H1 (cell line): ENCODE measurements at regions not wholly inside any gene's neighbourhood (a gene's known extent, or its start where the extent isn't known, plus 50 kb on each side); places are given as distances from the start of the nearest gene placed in this dataset.

ENCODE experiments used
- CTCF ChIA-PET: fragments of 300-600 bp; sonication (Branson Sonifier 250); formaldehyde crosslinking; loops from one replicate; lab custom pipeline; 2021; ENCODE audit not compliant: partially characterized antibody; lab: Charles Lee
- POLR2A ChIA-PET: fragments of 300-600 bp; sonication (Branson Sonifier 250); formaldehyde crosslinking; loops from one replicate; lab custom pipeline; 2021; ENCODE audit warnings: inconsistent platforms; ENCODE audit not compliant: partially characterized antibody; lab: Charles Lee
- DNase-seq, 2 experiments: peaks; one replicate each; pipeline versions ENCODE4 v3.0.0 to v3.0.0-alpha.2; 2010 to 2022; ENCODE audit warnings: low spot score in 2 of 2, low read depth in 1 of 2, mixed read lengths in 1 of 2
- FAIRE-seq: peaks from 2 replicates; lab custom pipeline; 2011; peaks lifted over from hg19 to GRCh38; lab: Jason Lieb, UNC
- H2AFZ ChIP-seq: 2 replicates; pipeline ENCODE4 v1.8.1; 2012; ENCODE audit warnings: low read length, inconsistent platforms
- H2AK5ac ChIP-seq: 2 replicates; pipeline ENCODE4 v1.6.1; 2013; ENCODE audit warnings: low read depth, low read length
- H2BK120ac ChIP-seq: replicated peaks from 2 replicates; pipeline ENCODE3; 2013; ENCODE audit warnings: low read depth, low read length, inconsistent platforms
- H2BK12ac ChIP-seq: 2 replicates; pipeline ENCODE4 v1.6.1; 2013; ENCODE audit warnings: low read depth, low read length
- H2BK15ac ChIP-seq: 2 replicates; pipeline ENCODE4 v1.6.1; 2013; ENCODE audit warnings: low read length
- H2BK20ac ChIP-seq: 2 replicates; pipeline ENCODE4 v1.6.1; 2013; ENCODE audit warnings: low read length
- H2BK5ac ChIP-seq: 2 replicates; pipeline ENCODE4 v1.6.1; 2013; ENCODE audit warnings: low read depth, low read length
- H3K14ac ChIP-seq: 2 replicates; pipeline ENCODE4 v1.6.1; 2013; ENCODE audit warnings: inconsistent platforms; ENCODE audit not compliant: insufficient read length
- H3K18ac ChIP-seq: 2 replicates; pipeline ENCODE4 v1.6.1; 2013; ENCODE audit warnings: low read length; ENCODE audit errors: extremely low read depth
- H3K23ac ChIP-seq: 2 replicates; pipeline ENCODE4 v1.6.1; 2013; ENCODE audit warnings: inconsistent platforms; ENCODE audit not compliant: insufficient read length
- H3K23me2 ChIP-seq: 2 replicates; pipeline ENCODE4 v1.6.1; 2013; ENCODE audit warnings: low read depth, low read length
- H3K27ac ChIP-seq: 2 replicates; pipeline ENCODE4 v1.6.1; 2011; ENCODE audit warnings: low read depth, low read length, inconsistent platforms
- H3K27me3 ChIP-seq, 4 experiments: replicated peaks in 1 of 4; 1 replicate in 1 of 4; 2 replicates in 3 of 4; pipeline versions ENCODE4 v1.6.1 to v1.8.1; 2011 to 2013; ENCODE audit warnings: low read length in 3 of 4, mild to moderate bottlenecking in 3 of 4, inconsistent platforms in 2 of 4, mixed read lengths in 2 of 4, moderate library complexity in 1 of 4; ENCODE audit not compliant: control insufficient read depth in 3 of 4, insufficient read depth in 3 of 4; ENCODE audit errors: extremely low read depth in 1 of 4
- H3K36me3 ChIP-seq, 4 experiments: 2 replicates each; pipeline versions ENCODE4 v1.6.1 to v1.8.1; 2011 to 2013; ENCODE audit warnings: mild to moderate bottlenecking in 4 of 4, low read length in 3 of 4, moderate library complexity in 2 of 4, control low read depth in 1 of 4, inconsistent platforms in 1 of 4; ENCODE audit not compliant: insufficient read depth in 4 of 4, control insufficient read depth in 2 of 4
- H3K4ac ChIP-seq: replicated peaks from 2 replicates; pipeline ENCODE3; 2013; ENCODE audit warnings: low read length, low read depth, mixed read lengths, inconsistent platforms; ENCODE audit not compliant: insufficient read length
- H3K4me1 ChIP-seq, 4 experiments: replicated peaks in 1 of 4; 1 replicate in 1 of 4; 2 replicates in 3 of 4; pipeline versions ENCODE4 v1.6.1 to v1.8.1; 2011 to 2013; ENCODE audit warnings: low read length in 3 of 4, inconsistent platforms in 2 of 4, mixed read lengths in 1 of 4; ENCODE audit not compliant: insufficient read depth in 4 of 4, control insufficient read depth in 3 of 4
- H3K4me2 ChIP-seq, 2 experiments: 2 replicates each; pipeline versions ENCODE4 v1.6.1 to v1.8.1; 2011 to 2013; ENCODE audit warnings: low read depth in 2 of 2, low read length in 2 of 2, control low read depth in 1 of 2, inconsistent platforms in 1 of 2, mild to moderate bottlenecking in 1 of 2; ENCODE audit not compliant: insufficient read depth in 1 of 2
- H3K4me3 ChIP-seq, 4 experiments: fragments of 200-600, 300-600 bp in 1 of 4; sonication (generic), shearing (Covaris generic), sonication (Bioruptor Twin) in 1 of 4; 2 replicates each; pipeline versions ENCODE4 v1.5.1 to v1.8.1; 2011 to 2016; ENCODE audit warnings: low read length in 4 of 4, low read depth in 3 of 4, control low read depth in 2 of 4, inconsistent platforms in 2 of 4, mild to moderate bottlenecking in 2 of 4, mixed read lengths in 1 of 4, moderate library complexity in 1 of 4; ENCODE audit not compliant: insufficient read depth in 2 of 4; ENCODE audit errors: extremely low read depth in 1 of 4
- H3K56ac ChIP-seq: replicated peaks from 2 replicates; pipeline ENCODE3; 2013; ENCODE audit warnings: low read depth, mild to moderate bottlenecking, mixed read lengths, low read length, inconsistent platforms; ENCODE audit not compliant: insufficient read length
- H3K79me1 ChIP-seq: 2 replicates; pipeline ENCODE4 v1.6.1; 2013; ENCODE audit warnings: low read depth, low read length, control low read depth
- H3K79me2 ChIP-seq, 2 experiments: 2 replicates each; pipeline versions ENCODE4 v1.6.1 to v1.8.1; 2012 to 2013; ENCODE audit warnings: low read length in 2 of 2, mild to moderate bottlenecking in 2 of 2, inconsistent platforms in 1 of 2; ENCODE audit not compliant: insufficient read depth in 2 of 2, control insufficient read depth in 1 of 2
- H3K9ac ChIP-seq, 4 experiments: replicated peaks in 1 of 4; 1 replicate in 1 of 4; 2 replicates in 3 of 4; pipeline versions ENCODE4 v1.6.1 to v1.8.1; 2011 to 2013; ENCODE audit warnings: low read depth in 3 of 4, low read length in 3 of 4, control low read depth in 2 of 4, mild to moderate bottlenecking in 2 of 4, moderate library complexity in 2 of 4, inconsistent platforms in 1 of 4; ENCODE audit errors: extremely low read depth in 1 of 4
- H3K9me3 ChIP-seq, 2 experiments: 2 replicates each; pipeline versions ENCODE4 v1.6.1 to v1.8.1; 2012 to 2013; ENCODE audit warnings: mild to moderate bottlenecking in 2 of 2, moderate library complexity in 2 of 2, control low read depth in 1 of 2, inconsistent platforms in 1 of 2, low read depth in 1 of 2, low read length in 1 of 2, mixed read lengths in 1 of 2; ENCODE audit not compliant: insufficient read depth in 2 of 2
- H4K20me1 ChIP-seq, 2 experiments: replicated peaks in 1 of 2; 2 replicates each; pipeline versions ENCODE3 to v1.8.1; 2011 to 2013; ENCODE audit warnings: inconsistent platforms in 2 of 2, low read length in 2 of 2, mild to moderate bottlenecking in 1 of 2; ENCODE audit not compliant: insufficient read depth in 2 of 2, control insufficient read depth in 1 of 2
- H4K5ac ChIP-seq: 2 replicates; pipeline ENCODE4 v1.6.1; 2013; ENCODE audit warnings: low read length, low read depth, mixed read lengths, inconsistent platforms; ENCODE audit not compliant: insufficient read length
- H4K8ac ChIP-seq: 2 replicates; pipeline ENCODE4 v1.8.0; 2013; ENCODE audit warnings: mild to moderate bottlenecking, moderate library complexity, low read length, inconsistent platforms; ENCODE audit not compliant: insufficient read depth; ENCODE audit errors: extremely low read depth
- H4K91ac ChIP-seq: replicated peaks from 2 replicates; pipeline ENCODE3; 2013; ENCODE audit warnings: low read length, mixed read lengths, inconsistent platforms; ENCODE audit not compliant: insufficient read length
- ATF3 ChIP-seq: IDR thresholded peaks from 2 replicates; pipeline ENCODE4 v1.6.1; 2011; ENCODE audit warnings: low read depth, mild to moderate bottlenecking, low read length; ENCODE audit not compliant: insufficient read depth
- EGR1 ChIP-seq: IDR thresholded peaks from 2 replicates; pipeline ENCODE4 v1.6.1; 2011; ENCODE audit warnings: low read depth, low read length, borderline replicate concordance
- KDM1A ChIP-seq: fragments of 200-600, 300-600 bp; sonication (generic); IDR thresholded peaks from 2 replicates; pipeline ENCODE4 v1.7.1; 2016; ENCODE audit warnings: mild to moderate bottlenecking, low read length, borderline replicate concordance
- RAD21 ChIP-seq, 2 experiments: IDR thresholded peaks in 1 of 2; conservative IDR thresholded peaks in 1 of 2; 2 replicates each; pipeline ENCODE4 v1.6.1; 2011; ENCODE audit warnings: low read depth in 2 of 2, low read length in 2 of 2, improper control_type of control experiment in 1 of 2, inconsistent platforms in 1 of 2, mild to moderate bottlenecking in 1 of 2, moderate library complexity in 1 of 2
- RXRA ChIP-seq: IDR thresholded peaks from 2 replicates; pipeline ENCODE4 v1.6.1; 2011; ENCODE audit warnings: low read depth, mild to moderate bottlenecking, low read length, moderate library complexity; ENCODE audit not compliant: insufficient read depth
- SP2 ChIP-seq: IDR thresholded peaks from 2 replicates; pipeline ENCODE4 v1.6.1; 2012; ENCODE audit warnings: mild to moderate bottlenecking, low read length, inconsistent platforms
- WGBS, 2 experiments: shearing (Covaris generic) in 1 of 2; methylation state at CpG; one replicate each; pipeline versions ENCODE4 v1.1.6 to v1.1.7; 2013 to 2015; ENCODE audit warnings: low lambda C conversion rate in 2 of 2, mixed read lengths in 2 of 2, inconsistent platforms in 1 of 2, low coverage in 1 of 2, missing lambda C conversion rate in 1 of 2; ENCODE audit not compliant: insufficient replicate concordance in 2 of 2, insufficient coverage in 1 of 2, insufficient read length in 1 of 2; ENCODE audit errors: extremely low coverage in 1 of 2, missing lambda C conversion rate in 1 of 2; 5-methylcytosine and 5-hydroxymethylcytosine counted together

GRCh38 chrX:69218407-69218997, 53.2 kb upstream of the PJA1 start:
- CTCF ChIA-PET, result interaction anchor here (0.6 to 2.8 kb wide), 14 partner anchors 8 to 391 kb away, joined by 3 to 9 read pairs (median 4); no protein-coding TSS in a partner anchor
- DNase-seq (no peak), FAIRE-seq (no peak)
- Histone ChIP-seq H3K27ac (no peak overlapping the region), H3K4me1 (peaks cover 0 to 11% (median 5%) of the 10 kb centered on the region in 4 experiments; a peak in 4 of 7 replicates), H2BK12ac (no peak overlapping the region), H2BK20ac (no peak overlapping the region), H4K20me1 (no peaks in the 10 kb centered on the region), H3K4me3 (no peak overlapping the region), H3K4ac (no peak overlapping the region), H3K79me1 (no peaks in the 10 kb centered on the region), H4K5ac (no peak overlapping the region), H2AK5ac (no peak overlapping the region), H3K56ac (no peak overlapping the region), H2BK120ac (no peak overlapping the region), H3K4me2 (no peak overlapping the region), H2BK15ac (no peak overlapping the region), H2BK5ac (no peak overlapping the region), H2AFZ (no peak overlapping the region), H3K9me3 (no peaks in the 10 kb centered on the region), H3K27me3 (peaks cover 0 to 7% (median 4%) of the 10 kb centered on the region in 4 experiments; a peak in 6 of 7 replicates), H4K91ac (no peak overlapping the region), H3K23me2 (no peaks in the 10 kb centered on the region), H3K23ac (no peak overlapping the region), H4K8ac (no peak overlapping the region), H3K9ac (no peak overlapping the region), H3K18ac (no peak overlapping the region), H3K79me2 (no peaks in the 10 kb centered on the region), H3K14ac (no peak overlapping the region), H3K36me3 (no peaks in the 10 kb centered on the region)
- POLR2A ChIA-PET, result no interaction called here
- 83% methylated on average over 2 of the region's 2 CpGs; no CpG with 5 or more reads in 1 of the 2 experiments for WGBS, 2 experiments
- TF ChIP-seq KDM1A, result no peak
- TF ChIP-seq RXRA, result no peak
- no peak for TF ChIP-seq SP2
- no peak for TF ChIP-seq RAD21 (IDR thresholded peaks at IDR 0.05 in 1 of 2, conservative IDR thresholded peaks at IDR 0.05 in 1 of 2; ENCODE audit: low read depth in 2 of 2, low read length in 2 of 2)
- no peak for TF ChIP-seq EGR1
- no peak for TF ChIP-seq ATF3
